ENCODE measurements at regions not wholly inside any gene's neighbourhood (a gene's known extent, or its start where the extent isn't known, plus 50 kb on each side); places are given as distances from the start of the nearest gene placed in this dataset.

DNA sequence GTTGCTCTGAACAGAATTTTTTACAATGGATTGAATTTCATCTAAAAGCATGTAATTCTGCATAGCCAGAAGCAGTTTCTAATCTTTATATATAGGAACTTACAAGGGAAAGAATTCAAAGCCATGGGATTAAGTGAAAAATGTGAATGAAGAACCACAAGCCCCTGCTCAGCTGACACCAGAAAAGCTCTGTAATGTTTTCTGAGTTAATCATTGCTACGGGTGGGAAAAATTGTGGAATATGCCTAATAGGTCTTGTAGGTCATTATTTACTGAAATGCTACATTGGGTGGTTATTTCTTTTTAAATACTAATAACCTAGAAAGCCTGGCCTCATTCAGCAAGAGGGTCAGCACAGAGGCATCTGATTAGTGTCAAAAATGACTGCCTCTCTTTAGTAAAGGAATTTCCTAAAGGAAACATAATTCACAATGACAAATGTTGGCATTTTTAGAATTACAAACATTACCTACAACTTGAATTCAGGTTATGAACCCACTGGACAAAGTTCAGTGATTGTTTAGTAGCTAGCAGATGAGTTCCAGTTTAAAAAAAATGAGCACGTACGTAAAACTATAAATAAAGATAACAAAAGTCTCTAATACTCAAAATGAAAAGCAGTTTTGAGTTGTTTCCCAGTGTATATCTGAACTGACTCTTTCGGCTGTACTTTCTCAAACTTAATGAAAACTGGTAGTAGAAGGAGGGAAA lies 75.3 kb downstream of the BMP4 start:
- no peak overlapping the region for H3K4me3 ChIP-seq (replicated peaks; ENCODE audit: insufficient read depth, low read length)
- H3K27me3 ChIP-seq (ENCODE audit: insufficient read depth, poor library complexity, severe bottlenecking): no peaks in the 10 kb centered on the region
- TF ChIP-seq, protein P1, sequence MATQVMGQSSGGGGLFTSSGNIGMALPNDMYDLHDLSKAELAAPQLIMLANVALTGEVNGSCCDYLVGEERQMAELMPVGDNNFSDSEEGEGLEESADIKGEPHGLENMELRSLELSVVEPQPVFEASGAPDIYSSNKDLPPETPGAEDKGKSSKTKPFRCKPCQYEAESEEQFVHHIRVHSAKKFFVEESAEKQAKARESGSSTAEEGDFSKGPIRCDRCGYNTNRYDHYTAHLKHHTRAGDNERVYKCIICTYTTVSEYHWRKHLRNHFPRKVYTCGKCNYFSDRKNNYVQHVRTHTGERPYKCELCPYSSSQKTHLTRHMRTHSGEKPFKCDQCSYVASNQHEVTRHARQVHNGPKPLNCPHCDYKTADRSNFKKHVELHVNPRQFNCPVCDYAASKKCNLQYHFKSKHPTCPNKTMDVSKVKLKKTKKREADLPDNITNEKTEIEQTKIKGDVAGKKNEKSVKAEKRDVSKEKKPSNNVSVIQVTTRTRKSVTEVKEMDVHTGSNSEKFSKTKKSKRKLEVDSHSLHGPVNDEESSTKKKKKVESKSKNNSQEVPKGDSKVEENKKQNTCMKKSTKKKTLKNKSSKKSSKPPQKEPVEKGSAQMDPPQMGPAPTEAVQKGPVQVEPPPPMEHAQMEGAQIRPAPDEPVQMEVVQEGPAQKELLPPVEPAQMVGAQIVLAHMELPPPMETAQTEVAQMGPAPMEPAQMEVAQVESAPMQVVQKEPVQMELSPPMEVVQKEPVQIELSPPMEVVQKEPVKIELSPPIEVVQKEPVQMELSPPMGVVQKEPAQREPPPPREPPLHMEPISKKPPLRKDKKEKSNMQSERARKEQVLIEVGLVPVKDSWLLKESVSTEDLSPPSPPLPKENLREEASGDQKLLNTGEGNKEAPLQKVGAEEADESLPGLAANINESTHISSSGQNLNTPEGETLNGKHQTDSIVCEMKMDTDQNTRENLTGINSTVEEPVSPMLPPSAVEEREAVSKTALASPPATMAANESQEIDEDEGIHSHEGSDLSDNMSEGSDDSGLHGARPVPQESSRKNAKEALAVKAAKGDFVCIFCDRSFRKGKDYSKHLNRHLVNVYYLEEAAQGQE (IDR thresholded peaks at IDR 0.05; ENCODE audit: insufficient replicate concordance, low read depth): no peak
- TF ChIP-seq GABPA (IDR thresholded peaks at IDR 0.05; ENCODE audit: low read depth) (no peak), SPI1 (IDR thresholded peaks at IDR 0.05; ENCODE audit: borderline replicate concordance, low read depth) (no peak), POLR2AphosphoS5 (IDR thresholded peaks at IDR 0.05; ENCODE audit: low read depth) (no peak)
- TF ChIP-seq, protein P2, sequence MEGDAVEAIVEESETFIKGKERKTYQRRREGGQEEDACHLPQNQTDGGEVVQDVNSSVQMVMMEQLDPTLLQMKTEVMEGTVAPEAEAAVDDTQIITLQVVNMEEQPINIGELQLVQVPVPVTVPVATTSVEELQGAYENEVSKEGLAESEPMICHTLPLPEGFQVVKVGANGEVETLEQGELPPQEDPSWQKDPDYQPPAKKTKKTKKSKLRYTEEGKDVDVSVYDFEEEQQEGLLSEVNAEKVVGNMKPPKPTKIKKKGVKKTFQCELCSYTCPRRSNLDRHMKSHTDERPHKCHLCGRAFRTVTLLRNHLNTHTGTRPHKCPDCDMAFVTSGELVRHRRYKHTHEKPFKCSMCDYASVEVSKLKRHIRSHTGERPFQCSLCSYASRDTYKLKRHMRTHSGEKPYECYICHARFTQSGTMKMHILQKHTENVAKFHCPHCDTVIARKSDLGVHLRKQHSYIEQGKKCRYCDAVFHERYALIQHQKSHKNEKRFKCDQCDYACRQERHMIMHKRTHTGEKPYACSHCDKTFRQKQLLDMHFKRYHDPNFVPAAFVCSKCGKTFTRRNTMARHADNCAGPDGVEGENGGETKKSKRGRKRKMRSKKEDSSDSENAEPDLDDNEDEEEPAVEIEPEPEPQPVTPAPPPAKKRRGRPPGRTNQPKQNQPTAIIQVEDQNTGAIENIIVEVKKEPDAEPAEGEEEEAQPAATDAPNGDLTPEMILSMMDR (IDR thresholded peaks at IDR 0.05; ENCODE audit: insufficient read depth, low read length): no peak
- H3K27ac ChIP-seq (replicated peaks): no peak overlapping the region
- DNase-seq (ENCODE audit: low read depth in 1 of 2, low spot score in 1 of 2): no peak

DNA sequence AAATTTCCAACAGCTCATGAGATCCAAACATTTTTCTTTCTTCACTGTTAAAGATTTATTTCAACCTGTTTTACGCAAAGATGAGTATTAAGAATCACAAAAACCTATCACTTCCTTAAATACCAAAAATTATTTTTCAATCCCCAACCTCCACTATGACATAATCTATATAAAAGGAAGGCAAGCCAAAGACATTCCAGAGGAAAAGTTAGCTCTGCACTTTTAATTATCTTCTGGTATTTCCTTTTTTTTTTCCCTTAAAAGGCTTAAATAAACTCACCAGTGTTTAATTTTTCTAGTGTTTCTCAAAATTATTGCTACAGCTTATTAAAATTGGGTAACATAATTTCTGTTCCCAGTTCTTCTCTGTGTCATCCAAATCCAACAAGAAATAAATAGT lies 75.9 kb downstream of the BMP4 start:
- TF ChIP-seq POLR2AphosphoS5 (IDR thresholded peaks at IDR 0.05; ENCODE audit: low read depth) (no peak), GABPA (IDR thresholded peaks at IDR 0.05; ENCODE audit: low read depth) (no peak), SPI1 (IDR thresholded peaks at IDR 0.05; ENCODE audit: borderline replicate concordance, low read depth) (no peak)
- TF ChIP-seq, protein P1 (IDR thresholded peaks at IDR 0.05; ENCODE audit: insufficient replicate concordance, low read depth): no peak
- TF ChIP-seq, protein P2 (IDR thresholded peaks at IDR 0.05; ENCODE audit: insufficient read depth, low read length): no peak
- no peaks in the 10 kb centered on the region for H3K27me3 ChIP-seq (ENCODE audit: insufficient read depth, poor library complexity, severe bottlenecking)
- no peak for DNase-seq (ENCODE audit: low read depth in 1 of 2, low spot score in 1 of 2)
- no peak overlapping the region for H3K4me3 ChIP-seq (replicated peaks; ENCODE audit: insufficient read depth, low read length)
- no peak overlapping the region for H3K27ac ChIP-seq (replicated peaks)

DNA sequence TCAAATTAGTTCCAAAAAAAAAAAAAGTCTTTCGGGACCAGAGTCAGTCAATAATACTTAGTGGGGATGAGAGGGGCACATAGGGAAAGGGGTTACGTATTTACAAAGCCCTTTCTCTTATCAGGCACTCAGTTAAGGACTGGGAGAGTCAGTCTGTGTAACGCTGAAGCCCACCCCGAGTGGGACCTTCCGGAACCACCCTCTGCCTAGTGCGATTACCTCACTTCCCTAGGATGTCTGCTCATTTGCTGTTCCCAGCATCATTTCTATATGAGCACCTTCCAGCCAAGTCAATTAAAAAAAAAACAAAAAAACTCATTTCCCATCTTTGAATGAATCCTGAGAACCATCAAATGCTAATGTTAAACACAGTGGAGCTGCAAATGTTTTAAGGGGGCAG lies 76.9 kb downstream of the BMP4 start:
- no peak overlapping the region for H3K4me3 ChIP-seq (replicated peaks; ENCODE audit: insufficient read depth, low read length)
- no peak for DNase-seq (ENCODE audit: low read depth in 1 of 2, low spot score in 1 of 2)
- H3K27ac ChIP-seq (replicated peaks): no peak overlapping the region
- no peaks in the 10 kb centered on the region for H3K27me3 ChIP-seq (ENCODE audit: insufficient read depth, poor library complexity, severe bottlenecking)
- TF ChIP-seq, protein P2 (IDR thresholded peaks at IDR 0.05; ENCODE audit: insufficient read depth, low read length): no peak
- TF ChIP-seq SPI1 (IDR thresholded peaks at IDR 0.05; ENCODE audit: borderline replicate concordance, low read depth): no peak
- TF ChIP-seq POLR2AphosphoS5 (IDR thresholded peaks at IDR 0.05; ENCODE audit: low read depth): no peak
- TF ChIP-seq, protein P1 (IDR thresholded peaks at IDR 0.05; ENCODE audit: insufficient replicate concordance, low read depth): no peak
- TF ChIP-seq GABPA (IDR thresholded peaks at IDR 0.05; ENCODE audit: low read depth): no peak

Measured in HL-60 (cell line).